ENCODE measurements at regions not wholly inside any gene's neighbourhood (a gene's known extent, or its start where the extent isn't known, plus 50 kb on each side); places are given as distances from the start of the nearest gene placed in this dataset.
"Not testable (repeated sequence)": the region's sequence is repeated elsewhere in the genome, so short reads cannot be mapped to it uniquely, and the experiment has no call there.

DNA sequence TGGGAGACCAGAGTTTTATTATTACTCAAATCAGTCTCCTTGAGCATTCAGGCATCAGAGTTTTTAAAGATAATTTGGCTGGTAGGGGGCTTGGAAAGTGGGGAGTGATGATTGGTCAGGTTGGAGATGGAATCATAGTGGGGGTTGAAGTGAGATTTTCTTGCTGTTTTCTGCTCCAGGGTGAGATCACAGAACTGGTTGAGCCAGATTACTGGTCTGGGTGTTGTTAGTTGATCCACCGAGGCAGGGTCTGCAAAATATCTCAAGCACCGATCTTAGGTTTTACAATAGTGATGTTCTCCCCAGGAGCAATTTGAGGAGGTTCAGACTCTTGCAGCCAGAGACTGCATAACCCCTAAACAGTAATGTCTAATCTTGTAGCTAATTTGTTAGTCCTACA, 141.0 kb downstream of the OTOL1 start (continued):
- TF ChIP-seq, protein P1, sequence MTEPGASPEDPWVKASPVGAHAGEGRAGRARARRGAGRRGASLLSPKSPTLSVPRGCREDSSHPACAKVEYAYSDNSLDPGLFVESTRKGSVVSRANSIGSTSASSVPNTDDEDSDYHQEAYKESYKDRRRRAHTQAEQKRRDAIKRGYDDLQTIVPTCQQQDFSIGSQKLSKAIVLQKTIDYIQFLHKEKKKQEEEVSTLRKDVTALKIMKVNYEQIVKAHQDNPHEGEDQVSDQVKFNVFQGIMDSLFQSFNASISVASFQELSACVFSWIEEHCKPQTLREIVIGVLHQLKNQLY (CRISPR knock-in tag; conservative IDR thresholded peaks at IDR 0.05) = no peak
- TF ChIP-seq RUNX1 (IDR thresholded peaks at IDR 0.05; ENCODE audit: low read depth) = no peak
- no peak for TF ChIP-seq ZNF583 (CRISPR knock-in tag; IDR thresholded peaks at IDR 0.05)
- TF ChIP-seq, protein P2, sequence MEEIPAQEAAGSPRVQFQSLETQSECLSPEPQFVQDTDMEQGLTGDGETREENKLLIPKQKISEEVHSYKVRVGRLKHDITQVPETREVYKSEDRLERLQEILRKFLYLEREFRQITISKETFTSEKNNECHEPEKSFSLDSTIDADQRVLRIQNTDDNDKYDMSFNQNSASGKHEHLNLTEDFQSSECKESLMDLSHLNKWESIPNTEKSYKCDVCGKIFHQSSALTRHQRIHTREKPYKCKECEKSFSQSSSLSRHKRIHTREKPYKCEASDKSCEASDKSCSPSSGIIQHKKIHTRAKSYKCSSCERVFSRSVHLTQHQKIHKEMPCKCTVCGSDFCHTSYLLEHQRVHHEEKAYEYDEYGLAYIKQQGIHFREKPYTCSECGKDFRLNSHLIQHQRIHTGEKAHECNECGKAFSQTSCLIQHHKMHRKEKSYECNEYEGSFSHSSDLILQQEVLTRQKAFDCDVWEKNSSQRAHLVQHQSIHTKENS (CRISPR knock-in tag; IDR thresholded peaks at IDR 0.05) = no peak

DNA sequence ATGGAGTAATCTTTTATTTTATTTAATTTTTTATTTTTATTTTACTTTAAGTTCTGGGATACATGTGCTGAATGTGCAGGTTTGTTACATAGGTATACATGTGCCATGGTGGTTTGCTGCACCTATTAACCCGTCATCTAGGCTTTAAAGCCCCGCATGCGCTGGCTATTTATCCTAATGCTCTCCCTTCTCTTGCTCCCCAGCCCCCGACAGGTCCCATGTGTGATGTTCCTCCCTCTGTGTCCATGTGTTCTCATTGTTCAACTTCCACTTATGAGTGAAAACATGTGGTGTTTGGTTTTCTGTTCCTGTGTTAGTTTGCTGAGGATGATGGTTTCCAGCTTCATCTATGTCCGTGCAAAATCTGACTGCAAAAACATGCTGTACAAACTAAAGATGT, 142.5 kb downstream of the OTOL1 start:
- 4% methylated on average over 5 of the region's 5 CpGs for WGBS (ENCODE audit: insufficient coverage, low coverage, missing lambda C conversion rate)
- H3K4me3 ChIP-seq; H3K4me2 ChIP-seq (ENCODE audit: insufficient read depth, low read length); H3K79me2 ChIP-seq (ENCODE audit: control insufficient read depth, insufficient read depth, low read length); ATAC-seq; BruUV-seq (replicated peaks); CTCF ChIA-PET (ENCODE audit: low intra/inter-chr PET ratio); H3K36me3 ChIP-seq (ENCODE audit: control insufficient read depth, insufficient read depth, low read length); H3K9me1 ChIP-seq (ENCODE audit: control insufficient read depth, insufficient read depth, low read length); H3K27me3 ChIP-seq (ENCODE audit: control insufficient read depth in 2 of 2, insufficient read depth in 2 of 2, low read length in 2 of 2); FAIRE-seq; intact Hi-C loops (cut with micrococcal nuclease); DNase-seq (ENCODE audit: extremely low read depth in 1 of 4, low spot score in 3 of 4); H4K20me1 ChIP-seq (replicated peaks; ENCODE audit: control insufficient read depth, insufficient read depth, low read length); H2AFZ ChIP-seq (ENCODE audit: low read depth, low read length); H3K27ac ChIP-seq (ENCODE audit: extremely low read depth, low read depth, low read length); H3K9me3 ChIP-seq (replicated peaks; ENCODE audit: control insufficient read depth, insufficient read depth, low read depth, low read length); H3K4me1 ChIP-seq (replicated peaks in 1 of 2; ENCODE audit: control insufficient read depth in 2 of 2, insufficient read depth in 2 of 2, low read length in 2 of 2); H3K9ac ChIP-seq (ENCODE audit: insufficient read depth in 1 of 2, low read depth in 2 of 2, low read length in 2 of 2); in situ Hi-C loops (cut with MboI): not testable (repeated sequence)
- POLR2A ChIA-PET = interaction anchor here (0.9 kb wide), 1 partner anchor 65 kb away, joined by 3 read pairs; no protein-coding TSS in a partner anchor
